Body of pancreas (tissue), 4 donors: ENCODE measurements at regions not wholly inside any gene's neighbourhood (a gene's known extent, or its start where the extent isn't known, plus 50 kb on each side); places are given as distances from the start of the nearest gene placed in this dataset.
"Not testable (repeated sequence)": the region's sequence is repeated elsewhere in the genome, so short reads cannot be mapped to it uniquely, and the experiment has no call there.

Source experiments
- ATAC-seq: fragments of 150-250 bp; one replicate; pipeline ENCODE4 v1.9.1; 2016
- DNase-seq, 4 donors: peaks; one replicate each; pipeline ENCODE4 v3.0.0-alpha.2; 2019
- H3K27ac ChIP-seq, 4 donors: fragments of 200-600 bp; sonication (generic); 1 replicate in 3 of 4; 2 replicates in 1 of 4; pipeline versions ENCODE4 v1.5.1 to v1.6.1; 2016 to 2019; ENCODE audit warnings: mild to moderate bottlenecking in 1 of 4, mixed read lengths in 1 of 4, moderate library complexity in 1 of 4
- H3K27me3 ChIP-seq, 2 donors: fragments of 200-600 bp; sonication (generic); one replicate each; pipeline ENCODE4 v1.6.0; 2016; ENCODE audit warnings: mild to moderate bottlenecking in 1 of 2
- H3K36me3 ChIP-seq, 2 donors: fragments of 200-600 bp; sonication (generic); replicated peaks in 1 of 2; 2 replicates each; pipeline ENCODE4 v1.5.1; 2016; ENCODE audit warnings: low read depth in 2 of 2; ENCODE audit not compliant: insufficient read depth in 1 of 2
- H3K4me1 ChIP-seq: fragments of 200-600 bp; sonication (generic); one replicate; pipeline ENCODE4 v1.6.0; 2016
- H3K4me3 ChIP-seq, 2 donors: fragments of 200-600 bp; sonication (generic); 1 replicate in 1 of 2; 2 replicates in 1 of 2; pipeline ENCODE4 v1.5.1; 2016 to 2019
- H3K9me3 ChIP-seq, 3 donors: fragments of 200-600 bp; sonication (generic); 1 replicate in 2 of 3; 2 replicates in 1 of 3; pipeline ENCODE4 v1.5.1; 2016
- POLR2A ChIP-seq, 3 donors: fragments of 450-650 bp; IDR thresholded peaks; one replicate each; pipeline ENCODE4 v1.6.1; 2016; ENCODE audit warnings: antibody characterized with exemption in 3 of 3, mild to moderate bottlenecking in 2 of 3
- WGBS, 2 donors: methylation state at CpG; one replicate each; pipeline ENCODE4 v1.1.5; 2017; 5-methylcytosine and 5-hydroxymethylcytosine counted together
- intact Hi-C: fragments of 100-400 bp; cut with DNase I; formaldehyde crosslinking; loops from one replicate; pipeline ENCODE4 v1.15.1; 2023
- TF ChIP-seq, protein P1 (sequence below), 7 experiments: fragments of 450-650 bp in 4 of 7; fragments of 200-600 bp in 3 of 7; sonication (generic) in 3 of 7; IDR thresholded peaks; one replicate each; pipeline ENCODE4 v1.5.1; 2016 to 2019; ENCODE audit warnings: antibody characterized with exemption in 7 of 7

DNA sequence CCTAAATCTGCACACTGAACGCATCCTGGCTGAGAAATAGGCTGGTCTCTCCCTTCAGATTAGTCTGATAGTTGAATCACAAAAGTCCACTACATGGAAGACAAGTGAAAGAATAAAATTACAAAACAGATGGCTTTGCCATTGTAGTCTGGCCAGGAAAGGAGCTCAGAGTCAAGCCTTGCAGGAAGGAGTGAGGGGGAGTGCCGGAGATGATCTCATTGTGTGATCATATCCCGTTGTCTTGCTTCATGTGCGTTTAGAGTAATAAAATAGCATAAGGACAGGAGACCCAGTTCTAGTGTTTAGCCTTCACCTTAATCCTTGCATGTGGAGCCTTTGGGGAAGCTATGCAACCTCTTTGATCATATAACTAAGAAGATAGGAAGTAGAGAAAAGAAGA lies 666.7 kb upstream of the RAG2 start:
- TF ChIP-seq POLR2A (IDR thresholded peaks at IDR 0.05) = no peak
- TF ChIP-seq, protein P1, sequence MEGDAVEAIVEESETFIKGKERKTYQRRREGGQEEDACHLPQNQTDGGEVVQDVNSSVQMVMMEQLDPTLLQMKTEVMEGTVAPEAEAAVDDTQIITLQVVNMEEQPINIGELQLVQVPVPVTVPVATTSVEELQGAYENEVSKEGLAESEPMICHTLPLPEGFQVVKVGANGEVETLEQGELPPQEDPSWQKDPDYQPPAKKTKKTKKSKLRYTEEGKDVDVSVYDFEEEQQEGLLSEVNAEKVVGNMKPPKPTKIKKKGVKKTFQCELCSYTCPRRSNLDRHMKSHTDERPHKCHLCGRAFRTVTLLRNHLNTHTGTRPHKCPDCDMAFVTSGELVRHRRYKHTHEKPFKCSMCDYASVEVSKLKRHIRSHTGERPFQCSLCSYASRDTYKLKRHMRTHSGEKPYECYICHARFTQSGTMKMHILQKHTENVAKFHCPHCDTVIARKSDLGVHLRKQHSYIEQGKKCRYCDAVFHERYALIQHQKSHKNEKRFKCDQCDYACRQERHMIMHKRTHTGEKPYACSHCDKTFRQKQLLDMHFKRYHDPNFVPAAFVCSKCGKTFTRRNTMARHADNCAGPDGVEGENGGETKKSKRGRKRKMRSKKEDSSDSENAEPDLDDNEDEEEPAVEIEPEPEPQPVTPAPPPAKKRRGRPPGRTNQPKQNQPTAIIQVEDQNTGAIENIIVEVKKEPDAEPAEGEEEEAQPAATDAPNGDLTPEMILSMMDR (IDR thresholded peaks at IDR 0.05) = no peak
- H3K27me3 ChIP-seq = no peaks in the 10 kb centered on the region
- no peaks in the 10 kb centered on the region for H3K9me3 ChIP-seq
- no peak for ATAC-seq
- no peaks in the 10 kb centered on the region for H3K36me3 ChIP-seq
- intact Hi-C loops = no loop called here
- no peak overlapping the region for H3K27ac ChIP-seq
- no peak overlapping the region for H3K4me3 ChIP-seq
- 40 to 59% methylated on average over 4 of the region's 4 CpGs for WGBS, 2 donors
- no peaks in the 10 kb centered on the region for H3K4me1 ChIP-seq
- DNase-seq = no peak

DNA sequence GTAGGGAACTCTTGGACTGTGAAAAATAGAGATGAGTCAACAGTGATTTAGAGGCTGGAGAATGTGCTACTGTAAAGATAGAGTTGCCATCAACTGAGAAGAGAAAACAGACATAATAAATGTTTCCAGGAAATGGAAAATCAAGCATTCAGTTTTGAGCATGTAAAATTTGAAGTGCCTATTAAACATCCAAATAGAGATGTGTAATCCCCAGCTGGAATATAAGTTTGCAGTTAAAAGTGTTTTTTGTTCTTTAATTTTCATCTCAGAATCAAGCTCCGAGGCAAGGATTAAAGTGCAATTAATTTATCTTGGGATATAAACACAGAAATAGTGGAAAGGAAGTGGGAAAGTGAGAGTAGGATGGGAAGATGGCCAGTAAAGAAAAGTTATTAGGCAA lies 666.0 kb upstream of the RAG2 start:
- TF ChIP-seq, protein P1 (IDR thresholded peaks at IDR 0.05) = no peak
- no peak for TF ChIP-seq POLR2A (IDR thresholded peaks at IDR 0.05)
- no peak for ATAC-seq
- Histone ChIP-seq H3K4me1 (no peaks in the 10 kb centered on the region), H3K9me3 (no peaks in the 10 kb centered on the region), H3K27ac (no peak overlapping the region), H3K36me3 (no peaks in the 10 kb centered on the region), H3K27me3 (no peaks in the 10 kb centered on the region), H3K4me3 (no peak overlapping the region)
- 54 to 59% methylated on average over 1 of the region's 1 CpG for WGBS, 2 donors
- DNase-seq = no peak
- intact Hi-C loops = no loop called here

DNA sequence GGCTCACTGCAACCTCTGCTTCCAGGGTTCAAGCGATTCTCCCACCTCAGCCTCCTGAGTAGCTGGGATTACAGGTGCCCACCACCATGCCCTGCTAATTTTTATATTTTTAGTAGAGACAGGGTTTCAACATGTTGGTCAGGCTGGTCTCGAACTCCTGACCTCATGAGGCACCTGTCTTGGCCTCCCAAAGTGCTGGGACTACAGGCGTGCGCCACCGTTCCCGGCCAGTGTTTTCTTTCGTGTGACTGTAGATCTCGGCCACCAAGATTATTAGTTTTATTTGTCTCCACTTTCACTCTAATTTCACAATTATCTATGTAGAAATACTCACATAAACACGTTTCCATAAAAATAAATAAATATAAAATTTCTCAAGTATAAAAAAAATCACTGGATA lies 665.4 kb upstream of the RAG2 start:
- H3K4me3 ChIP-seq, H3K9me3 ChIP-seq, intact Hi-C loops, H3K27ac ChIP-seq, H3K36me3 ChIP-seq, H3K4me1 ChIP-seq, DNase-seq, H3K27me3 ChIP-seq, ATAC-seq: not testable (repeated sequence)
- WGBS, 2 donors = 70 to 75% methylated on average over 9 of the region's 9 CpGs

DNA sequence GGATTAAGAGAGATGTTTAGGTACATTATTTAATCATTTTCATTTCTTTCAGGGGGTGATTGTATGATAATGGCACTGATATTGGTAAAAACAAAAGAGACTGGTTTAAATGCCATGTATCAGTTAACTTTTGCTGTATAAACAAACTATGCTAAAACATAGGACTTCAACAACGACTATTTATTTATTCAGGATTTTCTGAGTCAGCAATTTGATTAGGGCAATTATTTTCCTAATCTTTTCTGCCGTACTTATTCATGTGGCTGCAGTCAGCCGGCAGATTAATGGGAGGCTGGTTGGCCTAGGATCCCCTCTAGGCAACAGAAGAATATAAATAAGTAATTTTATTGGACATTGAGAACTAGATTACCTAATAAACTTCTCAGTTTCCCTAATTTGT lies 661.7 kb upstream of the RAG2 start:
- Histone ChIP-seq H3K9me3 (no peaks in the 10 kb centered on the region), H3K27ac (no peak overlapping the region), H3K27me3 (no peaks in the 10 kb centered on the region), H3K4me1 (no peaks in the 10 kb centered on the region), H3K4me3 (no peak overlapping the region), H3K36me3 (no peaks in the 10 kb centered on the region)
- ATAC-seq (no peak), DNase-seq (no peak)
- WGBS, 2 donors = 20 to 22% methylated on average over 3 of the region's 3 CpGs
- no peak for TF ChIP-seq POLR2A (IDR thresholded peaks at IDR 0.05)
- TF ChIP-seq, protein P1 (IDR thresholded peaks at IDR 0.05) = no peak
- intact Hi-C loops = no loop called here

DNA sequence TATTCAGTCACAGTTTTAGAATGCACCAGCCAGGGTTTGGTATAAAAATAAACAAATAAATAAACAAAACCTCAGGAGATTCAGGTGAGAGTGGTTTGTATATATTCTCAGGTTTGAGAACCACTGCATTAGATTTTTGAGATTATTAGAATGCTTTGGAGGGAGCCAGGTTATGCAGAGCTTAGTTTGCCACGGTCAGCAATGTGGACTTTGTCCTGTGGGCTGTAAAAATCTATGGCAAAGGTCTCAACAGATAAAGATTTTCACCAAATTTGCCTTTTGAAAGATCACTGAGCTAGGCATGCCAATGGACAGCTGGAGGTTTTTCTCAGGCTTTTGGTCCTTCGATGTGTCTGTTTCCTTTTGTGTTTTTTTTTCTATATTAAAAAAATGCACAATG lies 650.1 kb upstream of the RAG2 start:
- H3K36me3 ChIP-seq = no peaks in the 10 kb centered on the region
- no peaks in the 10 kb centered on the region for H3K9me3 ChIP-seq
- no peak overlapping the region for H3K27ac ChIP-seq
- TF ChIP-seq, protein P1 (IDR thresholded peaks at IDR 0.05) = no peak
- no peak for TF ChIP-seq POLR2A (IDR thresholded peaks at IDR 0.05)
- H3K4me3 ChIP-seq = no peak overlapping the region
- intact Hi-C loops = no loop called here
- H3K27me3 ChIP-seq = no peaks in the 10 kb centered on the region
- DNase-seq (no peak), ATAC-seq (no peak)
- 10 to 12% methylated on average over 2 of the region's 2 CpGs for WGBS, 2 donors
- no peaks in the 10 kb centered on the region for H3K4me1 ChIP-seq

DNA sequence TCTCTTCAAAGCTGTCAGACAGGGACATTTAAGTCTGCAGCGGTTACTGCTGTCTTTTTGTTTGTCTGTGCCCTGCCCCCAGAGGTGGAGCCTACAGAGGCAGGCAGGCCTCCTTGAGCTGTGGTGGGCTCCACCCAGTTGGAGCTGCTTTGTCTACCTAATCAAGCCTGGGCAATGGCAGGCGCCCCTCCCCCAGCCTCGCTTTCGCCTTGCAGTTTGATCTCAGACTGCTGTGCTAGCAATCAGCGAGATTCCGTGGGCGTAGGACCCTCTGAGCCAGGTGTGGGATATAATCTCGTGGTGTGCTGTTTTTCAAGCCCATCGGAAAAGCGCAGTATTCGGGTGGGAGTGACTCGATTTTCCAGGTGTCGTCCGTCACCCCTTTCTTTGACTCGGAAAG lies 648.1 kb upstream of the RAG2 start:
- H3K4me3 ChIP-seq, H3K27me3 ChIP-seq, H3K9me3 ChIP-seq, H3K4me1 ChIP-seq, intact Hi-C loops, DNase-seq, H3K36me3 ChIP-seq, ATAC-seq, H3K27ac ChIP-seq: not testable (repeated sequence)
- WGBS, 2 donors = 81 to 82% methylated on average over 15 of the region's 15 CpGs
